BJ (cell line): ENCODE measurements at regions not wholly inside any gene's neighbourhood (a gene's known extent, or its start where the extent isn't known, plus 50 kb on each side); places are given as distances from the start of the nearest gene placed in this dataset.
"Not testable (repeated sequence)": the region's sequence is repeated elsewhere in the genome, so short reads cannot be mapped to it uniquely, and the experiment has no call there.

Source experiments
- CTCF ChIA-PET: fragments of 350-600 bp; formaldehyde crosslinking; extraction: SDS; loops from one replicate; lab custom pipeline; 2021; ENCODE audit warnings: antibody characterized with exemption, inconsistent platforms; lab: Yijun Ruan, JAX
- POLR2A ChIA-PET: fragments of 300-600 bp; sonication (Branson Sonifier 250); formaldehyde crosslinking; extraction: SDS; loops from one replicate; lab custom pipeline; 2021; ENCODE audit warnings: antibody characterized with exemption; lab: Charles Lee
- DNase-seq: peaks from one replicate; pipeline ENCODE4 v3.0.0-alpha.2; 2011; ENCODE audit warnings: low read depth
- H3K27me3 ChIP-seq: 2 replicates; pipeline ENCODE4 v1.6.0; 2011; ENCODE audit warnings: low read length; ENCODE audit not compliant: control insufficient read depth, insufficient read depth
- H3K36me3 ChIP-seq: 2 replicates; pipeline ENCODE4 v1.5.1; 2011; ENCODE audit warnings: low read length; ENCODE audit not compliant: control insufficient read depth, insufficient read depth
- H3K4me3 ChIP-seq: 2 replicates; pipeline ENCODE4 v1.5.1; 2011; ENCODE audit warnings: low read depth, mild to moderate bottlenecking, control low read depth, low read length
- TF ChIP-seq, protein P1 (sequence below): IDR thresholded peaks from 2 replicates; pipeline ENCODE4 v1.5.1; 2011; ENCODE audit warnings: low read depth, mild to moderate bottlenecking, control low read depth, inconsistent platforms, low read length, moderate library complexity; ENCODE audit not compliant: insufficient read depth

DNA sequence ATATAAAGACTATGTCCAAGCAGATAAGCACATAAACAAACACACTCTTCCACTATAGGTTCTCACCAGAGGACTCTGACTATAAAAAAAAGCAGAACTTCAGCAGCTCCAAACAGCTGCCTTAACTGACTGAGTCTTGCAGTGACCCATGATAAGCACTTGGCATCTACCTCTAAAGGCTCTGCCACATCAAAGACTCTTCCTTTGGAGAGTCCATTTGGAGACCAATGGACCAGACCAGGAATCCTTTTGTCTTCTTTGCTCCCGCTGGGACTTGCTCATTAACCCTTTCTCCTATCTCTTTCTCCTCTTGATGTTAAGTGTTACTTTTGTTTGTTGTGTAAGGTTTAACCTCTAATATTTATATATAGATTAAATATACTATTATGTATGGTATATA is 424.1 kb downstream of the RSL24D1 start:
- CTCF ChIA-PET, result no interaction called here
- DNase-seq, result no peak
- TF ChIP-seq, protein P1, sequence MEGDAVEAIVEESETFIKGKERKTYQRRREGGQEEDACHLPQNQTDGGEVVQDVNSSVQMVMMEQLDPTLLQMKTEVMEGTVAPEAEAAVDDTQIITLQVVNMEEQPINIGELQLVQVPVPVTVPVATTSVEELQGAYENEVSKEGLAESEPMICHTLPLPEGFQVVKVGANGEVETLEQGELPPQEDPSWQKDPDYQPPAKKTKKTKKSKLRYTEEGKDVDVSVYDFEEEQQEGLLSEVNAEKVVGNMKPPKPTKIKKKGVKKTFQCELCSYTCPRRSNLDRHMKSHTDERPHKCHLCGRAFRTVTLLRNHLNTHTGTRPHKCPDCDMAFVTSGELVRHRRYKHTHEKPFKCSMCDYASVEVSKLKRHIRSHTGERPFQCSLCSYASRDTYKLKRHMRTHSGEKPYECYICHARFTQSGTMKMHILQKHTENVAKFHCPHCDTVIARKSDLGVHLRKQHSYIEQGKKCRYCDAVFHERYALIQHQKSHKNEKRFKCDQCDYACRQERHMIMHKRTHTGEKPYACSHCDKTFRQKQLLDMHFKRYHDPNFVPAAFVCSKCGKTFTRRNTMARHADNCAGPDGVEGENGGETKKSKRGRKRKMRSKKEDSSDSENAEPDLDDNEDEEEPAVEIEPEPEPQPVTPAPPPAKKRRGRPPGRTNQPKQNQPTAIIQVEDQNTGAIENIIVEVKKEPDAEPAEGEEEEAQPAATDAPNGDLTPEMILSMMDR, result no peak

DNA sequence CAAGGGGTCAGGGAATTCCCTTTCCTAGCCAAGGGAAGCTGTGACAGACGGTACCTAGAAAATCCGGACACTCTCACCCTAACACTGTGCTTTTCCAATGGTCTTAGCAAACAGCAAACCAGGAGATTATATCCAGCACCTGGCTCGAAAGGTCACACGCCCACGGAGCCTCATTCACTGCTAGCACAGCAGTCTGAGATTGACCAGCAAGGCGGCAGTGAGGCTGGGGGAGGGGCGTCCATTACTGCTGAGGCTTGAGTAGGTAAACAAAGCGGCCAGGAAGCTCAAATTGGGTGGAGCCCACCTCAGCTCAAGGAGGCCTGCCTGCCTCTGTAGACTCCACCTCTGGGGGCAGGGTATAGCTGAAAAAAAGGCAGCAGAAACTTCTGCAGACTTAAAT is 447.3 kb downstream of the RSL24D1 start:
- H3K27me3 ChIP-seq, DNase-seq, CTCF ChIA-PET, POLR2A ChIA-PET, H3K4me3 ChIP-seq, H3K36me3 ChIP-seq: not testable (repeated sequence)

More for the DNA sequence above, 424.1 kb downstream of the RSL24D1 start:
- no peak overlapping the region for H3K4me3 ChIP-seq
- H3K36me3 ChIP-seq, result no peaks in the 10 kb centered on the region
- H3K27me3 ChIP-seq, result no peaks in the 10 kb centered on the region
- POLR2A ChIA-PET, result no interaction called here

DNA sequence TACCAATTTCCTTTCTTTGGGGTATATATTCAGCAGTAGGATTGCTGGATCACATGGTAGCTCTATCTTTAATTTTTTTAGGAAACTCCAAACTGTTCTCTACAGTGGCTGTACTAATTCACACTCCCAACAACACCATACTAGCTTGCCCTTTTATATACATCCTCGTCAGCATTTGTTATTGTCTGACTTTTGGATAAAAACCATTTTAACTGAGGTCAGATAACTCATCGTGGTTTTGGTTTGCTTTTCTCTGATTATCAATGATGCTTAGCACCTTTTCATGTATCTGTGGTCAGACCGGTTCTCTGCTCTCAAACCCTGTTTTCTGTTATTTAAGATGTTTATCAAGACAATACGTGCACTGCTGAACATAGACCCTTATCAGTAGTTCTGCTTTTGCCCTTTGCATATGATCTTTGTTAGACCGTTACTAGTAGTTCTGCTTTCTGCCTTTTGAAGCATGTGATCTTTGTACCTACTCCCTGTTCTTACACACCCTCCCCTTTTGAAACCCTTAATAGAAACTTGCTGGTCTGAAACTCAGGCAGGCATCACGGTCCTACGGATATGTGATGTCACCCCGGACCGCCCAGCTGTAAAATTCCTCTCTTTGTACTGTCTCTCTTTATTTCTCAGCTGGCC is 474.3 kb downstream of the RSL24D1 start:
- Histone ChIP-seq H3K27me3 (no peaks in the 10 kb centered on the region), H3K4me3 (no peak overlapping the region), H3K36me3 (no peaks in the 10 kb centered on the region)
- TF ChIP-seq, protein P1, result no peak
- no peak for DNase-seq
- ChIA-PET POLR2A (no interaction called here), CTCF (no interaction called here)

DNA sequence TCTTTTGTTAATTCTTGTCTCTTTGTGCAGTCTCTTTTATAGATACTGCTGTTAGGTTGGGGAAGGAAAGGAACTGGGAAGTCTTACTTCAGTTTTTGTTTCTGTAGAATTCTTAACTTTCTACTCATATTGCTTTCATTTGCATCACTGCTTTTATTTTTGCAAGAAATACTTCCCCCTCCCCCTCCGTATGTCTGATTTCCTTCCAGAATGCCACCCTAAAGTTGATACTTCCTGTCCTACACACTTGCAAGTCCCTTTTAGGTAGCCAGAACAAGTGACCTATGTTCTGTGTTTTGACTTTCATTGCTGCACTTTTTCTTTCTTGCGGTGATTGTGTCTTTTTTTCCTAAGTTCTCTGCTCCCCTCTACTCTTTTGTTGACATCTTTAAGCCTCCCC is 477.4 kb downstream of the RSL24D1 start:
- no peaks in the 10 kb centered on the region for H3K36me3 ChIP-seq
- CTCF ChIA-PET, result no interaction called here
- no peaks in the 10 kb centered on the region for H3K27me3 ChIP-seq
- no peak for DNase-seq
- no peak overlapping the region for H3K4me3 ChIP-seq
- POLR2A ChIA-PET, result no interaction called here
- TF ChIP-seq, protein P1, result no peak

DNA sequence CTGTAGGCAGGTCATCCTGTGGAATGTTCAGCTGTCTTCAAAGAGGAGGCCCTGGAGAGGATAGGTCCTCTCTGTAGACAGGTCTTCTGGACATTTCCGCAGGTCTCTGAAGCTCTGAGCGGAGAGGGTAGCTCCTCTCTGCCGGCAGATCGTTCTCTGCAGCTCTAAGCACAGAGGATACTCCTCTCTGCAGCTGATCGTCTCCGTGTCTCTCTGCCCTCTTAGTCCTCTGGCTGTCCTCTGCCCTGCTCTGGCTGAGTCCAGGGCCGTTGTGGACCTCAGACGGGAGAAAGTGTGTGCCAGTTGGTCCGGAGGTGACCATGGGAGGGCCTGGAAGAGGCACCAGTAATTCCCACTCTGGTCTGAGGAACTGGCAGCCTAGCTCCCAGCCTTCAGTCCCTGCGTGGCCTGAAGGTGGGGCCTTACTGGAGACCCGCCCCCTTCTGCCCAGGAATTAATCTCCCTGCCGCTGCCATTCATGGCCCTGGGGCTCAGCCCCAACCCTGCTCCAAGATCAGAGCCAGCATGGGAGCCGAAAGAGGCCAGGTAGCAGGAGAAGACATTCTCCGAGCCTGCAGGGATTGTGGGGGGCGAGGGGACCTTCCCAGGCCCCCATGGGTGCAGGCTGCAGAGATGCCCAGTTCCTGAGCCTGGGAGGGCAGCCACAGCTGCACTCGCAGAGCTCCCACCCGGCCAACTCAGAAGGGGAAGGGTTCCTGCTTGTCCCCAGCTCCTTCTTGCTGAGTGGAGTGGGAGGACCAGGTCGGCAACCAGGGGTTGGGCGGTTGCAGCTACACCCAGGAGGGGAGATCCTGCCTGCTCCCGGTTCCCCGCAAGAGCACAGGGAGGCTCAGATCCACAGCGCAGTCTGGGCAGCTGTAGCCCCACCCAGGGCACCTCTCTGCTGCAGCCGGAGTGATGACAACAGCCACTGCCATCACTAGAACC is 488.7 kb downstream of the RSL24D1 start:
- H3K27me3 ChIP-seq, result no peaks in the 10 kb centered on the region
- DNase-seq, result no peak
- TF ChIP-seq, protein P1, result no peak
- no peak overlapping the region for H3K4me3 ChIP-seq
- no peaks in the 10 kb centered on the region for H3K36me3 ChIP-seq
- ChIA-PET POLR2A (no interaction called here), CTCF (no interaction called here)
